ENCODE measurements at regions not wholly inside any gene's neighbourhood (a gene's known extent, or its start where the extent isn't known, plus 50 kb on each side); places are given as distances from the start of the nearest gene placed in this dataset.

DNA sequence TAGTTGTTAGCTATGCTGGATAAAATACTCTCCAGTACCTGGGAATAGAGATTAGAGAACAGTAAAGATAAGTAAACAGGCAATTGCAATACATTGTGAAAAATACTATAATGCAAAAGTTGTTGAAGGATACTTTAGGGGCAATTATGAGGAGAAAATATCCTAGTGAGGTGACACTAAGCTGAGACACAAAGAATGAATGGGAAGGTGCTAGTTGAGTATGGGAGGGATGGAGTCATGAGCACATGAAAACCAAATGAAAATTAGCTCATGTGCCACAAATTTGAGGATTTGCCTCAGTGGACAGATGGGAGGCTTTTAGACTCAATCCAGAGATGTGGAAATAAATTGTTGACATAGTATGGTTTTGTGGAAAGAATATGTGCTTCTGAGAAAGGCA, 370.5 kb upstream of the MMS22L start:
- Histone ChIP-seq H3K4me3 (replicated peaks in 1 of 2; ENCODE audit: low read depth in 1 of 2, low read length in 2 of 2) (no peak overlapping the region), H3K9ac (ENCODE audit: low read length) (no peak overlapping the region), H3K9me3 (ENCODE audit: control insufficient read depth in 1 of 2, insufficient read depth in 1 of 2, low read depth in 1 of 2, low read length in 2 of 2) (no peaks in the 10 kb centered on the region), H2AFZ (ENCODE audit: low read depth, low read length, poor library complexity, severe bottlenecking) (no peak overlapping the region), H3K4me1 (ENCODE audit: control insufficient read depth in 1 of 2, insufficient read depth in 2 of 2, low read length in 2 of 2) (no peaks in the 10 kb centered on the region), H3K36me3 (ENCODE audit: control insufficient read depth in 1 of 2, insufficient read depth in 2 of 2, low read length in 2 of 2) (no peaks in the 10 kb centered on the region), H3K27me3 (ENCODE audit: insufficient read depth, low read length) (no peaks in the 10 kb centered on the region; the same call in 1 of the 2 replicates), H4K20me1 (ENCODE audit: insufficient read depth) (0 out of 2 replicates have a peak, but pooled peaks cover 3% of the 10 kb centered on the region), H3K9me2 (ENCODE audit: insufficient read depth) (no peaks in the 10 kb centered on the region; the same call in 1 of the 2 replicates), H3K27ac (ENCODE audit: low read depth, low read length) (no peak overlapping the region), H3K79me2 (ENCODE audit: insufficient read depth, low read length) (no peaks in the 10 kb centered on the region), H3K4me2 (ENCODE audit: low read length) (no peak overlapping the region)
- TF ChIP-seq, protein P1, sequence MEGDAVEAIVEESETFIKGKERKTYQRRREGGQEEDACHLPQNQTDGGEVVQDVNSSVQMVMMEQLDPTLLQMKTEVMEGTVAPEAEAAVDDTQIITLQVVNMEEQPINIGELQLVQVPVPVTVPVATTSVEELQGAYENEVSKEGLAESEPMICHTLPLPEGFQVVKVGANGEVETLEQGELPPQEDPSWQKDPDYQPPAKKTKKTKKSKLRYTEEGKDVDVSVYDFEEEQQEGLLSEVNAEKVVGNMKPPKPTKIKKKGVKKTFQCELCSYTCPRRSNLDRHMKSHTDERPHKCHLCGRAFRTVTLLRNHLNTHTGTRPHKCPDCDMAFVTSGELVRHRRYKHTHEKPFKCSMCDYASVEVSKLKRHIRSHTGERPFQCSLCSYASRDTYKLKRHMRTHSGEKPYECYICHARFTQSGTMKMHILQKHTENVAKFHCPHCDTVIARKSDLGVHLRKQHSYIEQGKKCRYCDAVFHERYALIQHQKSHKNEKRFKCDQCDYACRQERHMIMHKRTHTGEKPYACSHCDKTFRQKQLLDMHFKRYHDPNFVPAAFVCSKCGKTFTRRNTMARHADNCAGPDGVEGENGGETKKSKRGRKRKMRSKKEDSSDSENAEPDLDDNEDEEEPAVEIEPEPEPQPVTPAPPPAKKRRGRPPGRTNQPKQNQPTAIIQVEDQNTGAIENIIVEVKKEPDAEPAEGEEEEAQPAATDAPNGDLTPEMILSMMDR (IDR thresholded peaks at IDR 0.05 in 2 of 3, conservative IDR thresholded peaks at IDR 0.05 in 1 of 3; ENCODE audit: borderline replicate concordance in 1 of 3, insufficient read depth in 1 of 3, low read depth in 2 of 3, low read length in 2 of 3) = no peak
- TF ChIP-seq CEBPB (IDR thresholded peaks at IDR 0.05; ENCODE audit: low read depth) (no peak), YY1 (IDR thresholded peaks at IDR 0.05; ENCODE audit: extremely low read depth, insufficient replicate concordance, low read depth, low read length) (no peak)
- ATAC-seq (no peak), DNase-seq (ENCODE audit: low read depth, low spot score) (no peak)
- POLR2A ChIA-PET = no interaction called here
- CTCF ChIA-PET = no interaction called here
- RAD21 ChIA-PET (ENCODE audit: low non-redundant PET in 1 of 2, low total read pairs in 2 of 2, uncharacterized antibody in 2 of 2, unreplicated experiment in 2 of 2) = no interaction called here
- intact Hi-C loops (cut with micrococcal nuclease) = no loop called here
- BruUV-seq (replicated peaks) = no TSS peak

DNA sequence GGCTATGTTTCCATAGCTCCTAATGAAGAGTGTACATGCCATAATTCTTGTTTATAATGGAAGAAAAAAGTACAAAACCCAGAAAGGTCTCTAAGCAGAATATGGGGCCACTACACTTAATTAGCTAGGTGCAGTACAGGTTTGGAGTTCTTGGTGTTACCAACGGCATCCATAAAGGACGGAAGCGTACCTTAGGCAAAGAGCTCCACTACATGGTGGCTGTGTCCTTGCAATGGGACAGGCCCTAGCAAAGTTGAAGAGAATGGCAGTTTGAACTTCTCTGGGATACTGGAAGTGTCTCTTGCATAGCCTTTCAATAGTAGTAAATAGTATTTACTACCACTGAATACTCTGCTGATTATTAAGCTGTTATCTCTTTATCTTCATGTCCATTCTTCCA, 371.7 kb upstream of the MMS22L start:
- no peak for DNase-seq (ENCODE audit: low read depth, low spot score)
- no peak overlapping the region for H2AFZ ChIP-seq (ENCODE audit: low read depth, low read length, poor library complexity, severe bottlenecking)

More for the DNA sequence above, 371.7 kb upstream of the MMS22L start:
- Histone ChIP-seq H3K9me3 (ENCODE audit: control insufficient read depth in 1 of 2, insufficient read depth in 1 of 2, low read depth in 1 of 2, low read length in 2 of 2) (no peaks in the 10 kb centered on the region), H3K79me2 (ENCODE audit: insufficient read depth, low read length) (no peaks in the 10 kb centered on the region), H3K27ac (ENCODE audit: low read depth, low read length) (no peak overlapping the region), H3K4me3 (replicated peaks in 1 of 2; ENCODE audit: low read depth in 1 of 2, low read length in 2 of 2) (no peak overlapping the region), H3K27me3 (ENCODE audit: insufficient read depth, low read length) (no peaks in the 10 kb centered on the region; the same call in 1 of the 2 replicates), H3K36me3 (ENCODE audit: control insufficient read depth in 1 of 2, insufficient read depth in 2 of 2, low read length in 2 of 2) (no peaks in the 10 kb centered on the region), H3K4me1 (ENCODE audit: control insufficient read depth in 1 of 2, insufficient read depth in 2 of 2, low read length in 2 of 2) (no peaks in the 10 kb centered on the region), H3K9ac (ENCODE audit: low read length) (no peak overlapping the region), H3K9me2 (ENCODE audit: insufficient read depth) (no peaks in the 10 kb centered on the region; the same call in 1 of the 2 replicates), H3K4me2 (ENCODE audit: low read length) (no peak overlapping the region), H4K20me1 (ENCODE audit: insufficient read depth) (0 out of 2 replicates have a peak, but pooled peaks cover 3% of the 10 kb centered on the region)
- intact Hi-C loops (cut with micrococcal nuclease) = no loop called here
- ChIA-PET CTCF (no interaction called here), POLR2A (no interaction called here), RAD21 (ENCODE audit: low non-redundant PET in 1 of 2, low total read pairs in 2 of 2, uncharacterized antibody in 2 of 2, unreplicated experiment in 2 of 2) (no interaction called here)
- TF ChIP-seq CEBPB (IDR thresholded peaks at IDR 0.05; ENCODE audit: low read depth) (no peak), YY1 (IDR thresholded peaks at IDR 0.05; ENCODE audit: extremely low read depth, insufficient replicate concordance, low read depth, low read length) (no peak), POLR2A (IDR thresholded peaks at IDR 0.05; ENCODE audit: borderline replicate concordance, extremely low read depth, insufficient read depth, insufficient read length) (no peak), SIN3A (IDR thresholded peaks at IDR 0.05; ENCODE audit: low read depth) (no peak), RAD21 (IDR thresholded peaks at IDR 0.05; ENCODE audit: low read depth) (no peak), POLR2AphosphoS5 (IDR thresholded peaks at IDR 0.05; ENCODE audit: low read depth, low read length) (no peak), EZH2phosphoT487 (IDR thresholded peaks at IDR 0.05; ENCODE audit: borderline replicate concordance) (no peak), EGR1 (IDR thresholded peaks at IDR 0.05; ENCODE audit: low read depth) (no peak), TCF7L2 (IDR thresholded peaks at IDR 0.05; ENCODE audit: borderline replicate concordance, extremely low read depth, insufficient read depth, insufficient read length) (no peak)
- TF ChIP-seq, protein P1 (IDR thresholded peaks at IDR 0.05 in 2 of 3, conservative IDR thresholded peaks at IDR 0.05 in 1 of 3; ENCODE audit: borderline replicate concordance in 1 of 3, insufficient read depth in 1 of 3, low read depth in 2 of 3, low read length in 2 of 3) = no peak
- TF ChIP-seq, protein P2, sequence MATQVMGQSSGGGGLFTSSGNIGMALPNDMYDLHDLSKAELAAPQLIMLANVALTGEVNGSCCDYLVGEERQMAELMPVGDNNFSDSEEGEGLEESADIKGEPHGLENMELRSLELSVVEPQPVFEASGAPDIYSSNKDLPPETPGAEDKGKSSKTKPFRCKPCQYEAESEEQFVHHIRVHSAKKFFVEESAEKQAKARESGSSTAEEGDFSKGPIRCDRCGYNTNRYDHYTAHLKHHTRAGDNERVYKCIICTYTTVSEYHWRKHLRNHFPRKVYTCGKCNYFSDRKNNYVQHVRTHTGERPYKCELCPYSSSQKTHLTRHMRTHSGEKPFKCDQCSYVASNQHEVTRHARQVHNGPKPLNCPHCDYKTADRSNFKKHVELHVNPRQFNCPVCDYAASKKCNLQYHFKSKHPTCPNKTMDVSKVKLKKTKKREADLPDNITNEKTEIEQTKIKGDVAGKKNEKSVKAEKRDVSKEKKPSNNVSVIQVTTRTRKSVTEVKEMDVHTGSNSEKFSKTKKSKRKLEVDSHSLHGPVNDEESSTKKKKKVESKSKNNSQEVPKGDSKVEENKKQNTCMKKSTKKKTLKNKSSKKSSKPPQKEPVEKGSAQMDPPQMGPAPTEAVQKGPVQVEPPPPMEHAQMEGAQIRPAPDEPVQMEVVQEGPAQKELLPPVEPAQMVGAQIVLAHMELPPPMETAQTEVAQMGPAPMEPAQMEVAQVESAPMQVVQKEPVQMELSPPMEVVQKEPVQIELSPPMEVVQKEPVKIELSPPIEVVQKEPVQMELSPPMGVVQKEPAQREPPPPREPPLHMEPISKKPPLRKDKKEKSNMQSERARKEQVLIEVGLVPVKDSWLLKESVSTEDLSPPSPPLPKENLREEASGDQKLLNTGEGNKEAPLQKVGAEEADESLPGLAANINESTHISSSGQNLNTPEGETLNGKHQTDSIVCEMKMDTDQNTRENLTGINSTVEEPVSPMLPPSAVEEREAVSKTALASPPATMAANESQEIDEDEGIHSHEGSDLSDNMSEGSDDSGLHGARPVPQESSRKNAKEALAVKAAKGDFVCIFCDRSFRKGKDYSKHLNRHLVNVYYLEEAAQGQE (IDR thresholded peaks at IDR 0.05; ENCODE audit: low read depth) = no peak
- no TSS peak for BruUV-seq (replicated peaks)
- ATAC-seq = no peak

Measured in HCT116 (cell line).